ENCODE measurements at regions not wholly inside any gene's neighbourhood (a gene's known extent, or its start where the extent isn't known, plus 50 kb on each side); places are given as distances from the start of the nearest gene placed in this dataset.
A peak's percentile ranks its signal among the peaks of the same experiment; 100 is the strongest.

GRCh38 chr1:219798283-219799030 lies 129.9 kb downstream of the SLC30A10 start:
- Histone ChIP-seq H3K27ac (ENCODE audit: low read depth in 1 of 2, low read length in 2 of 2) (no peak overlapping the region), H3K4me3 (replicated peaks in 1 of 3; ENCODE audit: low read depth in 2 of 3, low read length in 3 of 3) (no peak overlapping the region), H3K9me3 (replicated peaks in 1 of 2; ENCODE audit: control insufficient read depth in 1 of 2, insufficient read depth in 1 of 2, low read length in 2 of 2) (no peaks in the 10 kb centered on the region), H4K20me1 (ENCODE audit: insufficient read depth, low read length) (no peaks in the 10 kb centered on the region), H3K4me2 (replicated peaks; ENCODE audit: extremely low read depth, low read length, poor library complexity, severe bottlenecking) (no peak overlapping the region), H3K27me3 (ENCODE audit: control insufficient read depth in 2 of 2, insufficient read depth in 2 of 2, low read length in 2 of 2) (no peaks in the 10 kb centered on the region), H3K79me2 (ENCODE audit: insufficient read depth, low read length) (no peaks in the 10 kb centered on the region), H3K9ac (ENCODE audit: insufficient read depth, low read length, poor library complexity, severe bottlenecking) (no peak overlapping the region), H3K4me1 (ENCODE audit: control insufficient read depth in 1 of 2, insufficient read depth in 2 of 2, low read length in 2 of 2) (no peaks in the 10 kb centered on the region), H2AFZ (ENCODE audit: insufficient read depth, low read depth, low read length, poor library complexity, severe bottlenecking) (no peak overlapping the region), H3K36me3 (replicated peaks in 1 of 2; ENCODE audit: control insufficient read depth in 1 of 2, insufficient read depth in 2 of 2, low read length in 2 of 2) (no peaks in the 10 kb centered on the region)
- Mint-ChIP-seq H3K36me3 (no peaks in the 10 kb centered on the region), H3K4me1 (no peaks in the 10 kb centered on the region), H3K9me3 (peaks cover 0 to 5% (median 0%) of the 10 kb centered on the region in 7 donors), H3K4me3 (no peak overlapping the region), H3K27me3 (ENCODE audit: low read depth in 3 of 3) (peaks cover 2 to 10% (median 5%) of the 10 kb centered on the region in 3 donors), H3K27ac (no peak overlapping the region)
- TF ChIP-seq, protein P1, sequence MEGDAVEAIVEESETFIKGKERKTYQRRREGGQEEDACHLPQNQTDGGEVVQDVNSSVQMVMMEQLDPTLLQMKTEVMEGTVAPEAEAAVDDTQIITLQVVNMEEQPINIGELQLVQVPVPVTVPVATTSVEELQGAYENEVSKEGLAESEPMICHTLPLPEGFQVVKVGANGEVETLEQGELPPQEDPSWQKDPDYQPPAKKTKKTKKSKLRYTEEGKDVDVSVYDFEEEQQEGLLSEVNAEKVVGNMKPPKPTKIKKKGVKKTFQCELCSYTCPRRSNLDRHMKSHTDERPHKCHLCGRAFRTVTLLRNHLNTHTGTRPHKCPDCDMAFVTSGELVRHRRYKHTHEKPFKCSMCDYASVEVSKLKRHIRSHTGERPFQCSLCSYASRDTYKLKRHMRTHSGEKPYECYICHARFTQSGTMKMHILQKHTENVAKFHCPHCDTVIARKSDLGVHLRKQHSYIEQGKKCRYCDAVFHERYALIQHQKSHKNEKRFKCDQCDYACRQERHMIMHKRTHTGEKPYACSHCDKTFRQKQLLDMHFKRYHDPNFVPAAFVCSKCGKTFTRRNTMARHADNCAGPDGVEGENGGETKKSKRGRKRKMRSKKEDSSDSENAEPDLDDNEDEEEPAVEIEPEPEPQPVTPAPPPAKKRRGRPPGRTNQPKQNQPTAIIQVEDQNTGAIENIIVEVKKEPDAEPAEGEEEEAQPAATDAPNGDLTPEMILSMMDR (IDR thresholded peaks at IDR 0.05): no peak
- DNase-seq: peak in 1 of 3 donors; percentile 17
- intact Hi-C loops (cut with micrococcal nuclease): no loop called here
- WGBS (ENCODE audit: insufficient coverage): 100% methylated on average over 1 of the region's 3 CpGs

DNA sequence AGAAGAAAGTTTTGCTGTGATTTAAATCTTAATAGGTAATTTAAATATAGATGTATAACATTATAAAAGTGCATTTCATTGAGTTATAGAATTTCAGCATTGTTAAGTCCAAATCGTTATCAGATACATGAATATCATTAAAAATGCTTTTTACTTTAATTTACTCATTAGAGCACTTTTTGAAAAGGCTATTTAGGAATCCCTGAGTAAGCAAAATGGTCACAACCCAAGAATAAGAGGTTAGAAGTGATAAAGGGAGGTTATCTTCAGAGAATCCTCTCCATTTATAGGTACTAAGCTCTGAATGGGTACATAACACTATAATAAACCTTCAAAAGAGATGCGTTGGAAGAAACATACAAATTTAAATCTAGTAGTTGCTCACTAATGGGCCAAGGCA lies 130.7 kb downstream of the SLC30A10 start:
- Histone ChIP-seq H4K20me1 (ENCODE audit: insufficient read depth, low read length) (no peaks in the 10 kb centered on the region), H3K9ac (ENCODE audit: insufficient read depth, low read length, poor library complexity, severe bottlenecking) (no peak overlapping the region), H3K9me3 (replicated peaks in 1 of 2; ENCODE audit: control insufficient read depth in 1 of 2, insufficient read depth in 1 of 2, low read length in 2 of 2) (no peaks in the 10 kb centered on the region), H3K4me1 (ENCODE audit: control insufficient read depth in 1 of 2, insufficient read depth in 2 of 2, low read length in 2 of 2) (no peaks in the 10 kb centered on the region), H2AFZ (ENCODE audit: insufficient read depth, low read depth, low read length, poor library complexity, severe bottlenecking) (no peak overlapping the region), H3K4me3 (replicated peaks in 1 of 3; ENCODE audit: low read depth in 2 of 3, low read length in 3 of 3) (no peak overlapping the region), H3K27ac (ENCODE audit: low read depth in 1 of 2, low read length in 2 of 2) (no peak overlapping the region), H3K79me2 (ENCODE audit: insufficient read depth, low read length) (no peaks in the 10 kb centered on the region), H3K4me2 (replicated peaks; ENCODE audit: extremely low read depth, low read length, poor library complexity, severe bottlenecking) (no peak overlapping the region), H3K36me3 (replicated peaks in 1 of 2; ENCODE audit: control insufficient read depth in 1 of 2, insufficient read depth in 2 of 2, low read length in 2 of 2) (no peaks in the 10 kb centered on the region), H3K27me3 (ENCODE audit: control insufficient read depth in 2 of 2, insufficient read depth in 2 of 2, low read length in 2 of 2) (no peaks in the 10 kb centered on the region)
- DNase-seq: no peak
- Mint-ChIP-seq H3K36me3 (no peaks in the 10 kb centered on the region), H3K27me3 (ENCODE audit: low read depth in 3 of 3) (peaks cover 2 to 10% (median 5%) of the 10 kb centered on the region in 3 donors), H3K9me3 (peaks cover 0 to 5% (median 0%) of the 10 kb centered on the region in 7 donors), H3K4me3 (no peak overlapping the region), H3K4me1 (no peaks in the 10 kb centered on the region), H3K27ac (no peak overlapping the region)
- intact Hi-C loops (cut with micrococcal nuclease): no loop called here
- WGBS (ENCODE audit: insufficient coverage): no CpG with 5 or more reads among the region's 2 CpGs
- TF ChIP-seq, protein P1 (IDR thresholded peaks at IDR 0.05): no peak
